Activated CD8-positive, alpha-beta T cell treated with anti-CD3 and anti-CD28 coated beads, Interleukin-2, amount 10 ng/mL, durations not matched to agents 7 days and 5 days (primary cell): ENCODE measurements at regions not wholly inside any gene's neighbourhood (a gene's known extent, or its start where the extent isn't known, plus 50 kb on each side); places are given as distances from the start of the nearest gene placed in this dataset.

Source experiments
- ATAC-seq: fragments of 150-1000 bp; cut with Tn5 transposase; one replicate; pipeline ENCODE4 v1.10.0; 2021; ENCODE audit warnings: moderate library complexity
- CTCF ChIA-PET: fragments of 350-600 bp; sonication (Branson Sonifier 250); formaldehyde crosslinking; loops from one replicate; lab custom pipeline; 2021; ENCODE audit warnings: antibody characterized with exemption; lab: Charles Lee
- POLR2A ChIA-PET: fragments of 350-600 bp; sonication (Branson Sonifier 250); formaldehyde crosslinking; loops from one replicate; lab custom pipeline; 2021; ENCODE audit warnings: antibody characterized with exemption; lab: Charles Lee
- DNase-seq: peaks from one replicate; pipeline ENCODE4 v3.0.0-alpha.2; 2020
- H3K27ac Mint-ChIP-seq: one replicate; pipeline ENCODE4 v1.8.0; 2021; ENCODE audit warnings: mild to moderate bottlenecking, mixed read lengths
- H3K27me3 Mint-ChIP-seq: one replicate; pipeline ENCODE4 v1.8.0; 2021; ENCODE audit warnings: low read depth, mixed read lengths
- H3K36me3 Mint-ChIP-seq: one replicate; pipeline ENCODE4 v1.8.0; 2021; ENCODE audit warnings: low read depth, mixed read lengths
- H3K4me1 Mint-ChIP-seq: one replicate; pipeline ENCODE4 v1.8.0; 2021; ENCODE audit warnings: low read depth, mixed read lengths
- H3K4me3 Mint-ChIP-seq: one replicate; pipeline ENCODE4 v1.8.0; 2021; ENCODE audit warnings: mild to moderate bottlenecking, mixed read lengths
- H3K9me3 Mint-ChIP-seq: one replicate; pipeline ENCODE4 v1.8.0; 2022; ENCODE audit warnings: mixed read lengths; ENCODE audit not compliant: insufficient read depth

DNA sequence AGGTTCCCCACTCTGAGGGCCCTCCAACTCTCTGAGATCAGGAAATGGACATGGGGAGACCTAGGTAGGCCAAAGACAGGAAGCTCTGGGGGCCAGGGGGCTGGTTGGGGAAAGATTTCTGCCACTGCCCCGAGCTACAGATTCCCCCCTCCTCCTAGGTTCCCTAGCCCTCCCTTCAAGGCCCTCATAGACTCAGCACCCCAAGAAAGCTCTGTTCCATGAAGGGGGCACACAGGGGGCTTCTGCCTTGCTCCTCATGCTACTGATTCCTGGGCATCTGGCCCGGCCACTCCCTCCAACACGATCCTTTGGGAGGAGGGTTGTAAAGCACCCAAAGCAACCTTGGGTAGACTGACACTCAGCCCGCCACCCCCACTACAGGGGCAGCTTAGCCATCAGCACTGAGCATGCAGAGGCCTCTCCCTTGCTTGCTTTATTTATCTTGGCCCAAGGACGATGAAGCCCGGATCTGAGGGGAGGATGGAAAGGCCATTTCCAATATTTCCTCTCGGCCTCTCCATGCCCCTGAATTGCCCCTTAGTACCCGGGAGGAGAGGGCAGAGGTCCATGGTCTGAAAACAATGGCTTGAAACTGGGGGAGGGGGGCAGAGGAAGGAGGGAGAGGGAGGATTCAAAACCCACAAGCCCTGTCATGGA, 146.7 kb downstream of the PJA1 start:
- ATAC-seq: no peak
- CTCF ChIA-PET: no interaction called here
- no peak for DNase-seq
- Mint-ChIP-seq H3K4me1 (no peaks in the 10 kb centered on the region), H3K27ac (no peak overlapping the region), H3K36me3 (no peaks in the 10 kb centered on the region), H3K9me3 (no peaks in the 10 kb centered on the region), H3K4me3 (no peak overlapping the region), H3K27me3 (no peaks in the 10 kb centered on the region)
- POLR2A ChIA-PET: no interaction called here

DNA sequence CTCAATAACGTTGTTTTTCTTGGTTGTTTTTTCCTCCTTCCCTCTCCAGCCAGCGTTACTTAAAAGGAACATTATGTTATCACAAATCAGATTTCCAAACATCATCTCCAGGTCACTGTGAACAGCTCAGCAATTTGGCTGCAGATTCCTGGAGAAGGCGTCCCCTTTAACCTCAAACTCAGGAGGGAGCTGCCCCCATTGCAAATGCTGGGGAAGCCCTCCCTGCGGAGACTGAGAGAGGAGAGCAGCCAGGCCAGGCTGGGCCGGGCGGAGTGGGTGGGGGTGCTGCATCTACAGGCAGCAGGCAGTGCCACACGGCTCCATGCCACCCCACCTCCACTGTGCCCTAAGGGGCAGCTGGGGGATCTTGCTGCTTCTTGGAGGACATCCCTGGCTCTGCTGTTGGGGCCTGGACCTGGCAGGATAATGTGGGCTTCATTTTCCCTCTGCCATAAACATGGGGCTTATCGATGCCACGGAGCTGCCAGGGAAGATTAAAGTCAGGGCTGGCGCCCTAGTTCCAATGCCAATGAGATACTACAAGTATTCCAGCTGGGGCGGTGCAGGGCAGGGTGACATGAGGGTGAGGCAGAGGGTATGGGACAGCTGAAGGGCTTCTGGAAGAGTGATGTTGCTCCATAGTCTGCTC, 148.8 kb downstream of the PJA1 start:
- ATAC-seq (no peak), DNase-seq (no peak)
- Mint-ChIP-seq H3K4me3 (no peak overlapping the region), H3K27me3 (no peaks in the 10 kb centered on the region), H3K36me3 (no peaks in the 10 kb centered on the region), H3K27ac (no peak overlapping the region), H3K9me3 (no peaks in the 10 kb centered on the region), H3K4me1 (no peaks in the 10 kb centered on the region)
- ChIA-PET POLR2A (no interaction called here), CTCF (no interaction called here)

DNA sequence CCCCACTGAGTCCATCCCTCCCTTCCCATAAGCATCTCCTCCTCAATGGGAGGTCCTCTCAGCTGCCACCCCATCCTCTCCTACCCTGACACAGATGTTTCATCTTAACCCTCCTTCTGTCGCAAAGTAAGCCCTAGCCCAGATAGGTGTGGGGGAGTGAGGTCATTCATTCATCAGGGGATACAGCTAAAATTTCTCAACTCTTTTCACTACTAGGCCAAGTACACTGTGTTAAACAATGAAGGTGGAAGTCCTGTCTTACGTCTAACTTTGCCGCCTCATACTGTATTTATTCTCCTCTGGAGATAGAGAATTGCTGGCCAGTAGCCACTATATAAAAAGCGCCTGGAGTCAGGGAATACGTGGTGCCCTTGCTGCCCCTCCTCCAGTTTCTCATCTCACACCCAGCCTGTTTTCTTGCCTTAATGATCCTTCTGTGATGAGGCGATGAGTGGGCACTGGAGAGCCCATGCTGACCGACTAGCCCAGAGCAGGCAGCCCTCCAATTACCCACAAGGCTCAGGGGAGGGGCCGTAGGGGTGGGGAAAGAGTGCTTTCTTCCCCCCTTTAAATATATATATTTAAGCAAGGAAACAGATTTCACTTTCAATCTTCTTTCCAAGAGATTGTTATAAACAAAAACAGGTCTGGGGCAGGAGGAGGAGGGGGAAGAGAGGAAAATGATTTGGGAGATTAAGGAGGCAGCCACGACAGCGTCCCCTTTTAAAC, 149.5 kb downstream of the PJA1 start:
- H3K4me1 Mint-ChIP-seq: no peaks in the 10 kb centered on the region
- POLR2A ChIA-PET: no interaction called here
- H3K36me3 Mint-ChIP-seq: no peaks in the 10 kb centered on the region

DNA sequence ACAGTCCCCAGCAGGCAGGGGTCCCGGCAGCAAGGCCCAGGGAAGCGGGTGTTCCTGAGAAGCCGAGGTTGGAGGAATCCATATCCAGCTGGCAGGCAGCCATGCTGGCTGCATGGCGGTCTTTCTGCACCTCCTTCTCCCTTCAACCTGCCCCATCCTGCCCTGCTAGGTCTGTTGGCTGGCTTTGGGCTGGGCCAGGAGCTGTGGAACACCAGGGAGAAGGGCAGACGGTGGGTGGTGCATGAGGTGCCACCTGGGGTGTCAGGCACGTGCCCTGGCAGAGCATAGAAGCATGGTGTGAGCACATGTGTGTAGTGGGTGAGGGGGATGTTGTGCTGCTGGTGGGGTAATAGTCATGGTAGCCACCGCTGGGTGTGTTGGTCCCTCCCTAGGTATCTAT, 150.1 kb downstream of the PJA1 start:
- H3K36me3 Mint-ChIP-seq: no peaks in the 10 kb centered on the region
- no peaks in the 10 kb centered on the region for H3K4me1 Mint-ChIP-seq
- no peak overlapping the region for H3K27ac Mint-ChIP-seq
- ChIA-PET CTCF (no interaction called here), POLR2A (no interaction called here)
- H3K4me3 Mint-ChIP-seq: no peak overlapping the region
- no peaks in the 10 kb centered on the region for H3K9me3 Mint-ChIP-seq
- ATAC-seq (no peak), DNase-seq (no peak)
- no peaks in the 10 kb centered on the region for H3K27me3 Mint-ChIP-seq

More for the DNA sequence above, 149.5 kb downstream of the PJA1 start:
- Mint-ChIP-seq H3K4me3 (no peak overlapping the region), H3K9me3 (no peaks in the 10 kb centered on the region), H3K27ac (no peak overlapping the region), H3K27me3 (no peaks in the 10 kb centered on the region)
- DNase-seq (no peak), ATAC-seq (no peak)
- CTCF ChIA-PET: no interaction called here

DNA sequence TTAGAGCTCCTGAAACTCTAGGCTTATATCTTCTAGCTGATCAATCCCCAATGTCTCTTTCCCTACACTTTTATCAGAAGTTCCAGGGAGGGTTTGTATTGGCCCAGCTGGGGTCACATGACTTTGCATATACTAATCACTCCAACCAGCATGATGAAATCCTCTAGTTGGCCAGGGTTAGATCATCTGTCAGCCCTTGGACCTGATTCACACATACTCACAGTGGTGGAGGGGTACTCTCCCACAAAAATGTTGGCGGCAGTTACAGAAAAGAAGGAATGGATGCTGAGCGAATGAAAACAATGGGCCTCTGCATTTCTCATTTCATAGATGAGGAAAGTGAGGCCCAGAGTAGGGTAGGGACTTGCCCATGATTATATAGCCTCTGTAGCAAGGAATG, 151.1 kb downstream of the PJA1 start:
- DNase-seq: no peak
- Mint-ChIP-seq H3K4me3 (no peak overlapping the region), H3K9me3 (no peaks in the 10 kb centered on the region), H3K36me3 (no peaks in the 10 kb centered on the region), H3K27ac (no peak overlapping the region), H3K27me3 (no peaks in the 10 kb centered on the region), H3K4me1 (no peaks in the 10 kb centered on the region)
- POLR2A ChIA-PET: no interaction called here
- CTCF ChIA-PET: no interaction called here
- no peak for ATAC-seq

DNA sequence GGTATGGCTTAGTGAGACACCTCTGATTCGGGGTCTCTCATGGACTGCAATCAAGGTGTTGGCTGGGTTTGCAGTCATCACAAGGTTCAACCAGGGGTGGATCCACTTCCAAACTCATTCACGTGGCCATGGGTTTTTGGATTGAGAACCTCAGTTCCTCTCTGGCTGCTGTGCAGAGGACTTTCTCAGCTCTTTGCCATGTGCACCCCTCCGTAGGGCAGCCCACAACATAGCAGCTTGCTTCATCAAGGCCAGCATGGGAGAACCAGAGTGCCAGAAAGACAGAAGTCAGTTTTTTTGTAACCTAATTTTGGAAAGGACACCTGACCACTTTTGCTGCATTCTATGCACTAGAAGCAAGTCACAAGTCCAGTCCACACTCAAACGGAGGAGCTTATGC, 154.9 kb downstream of the PJA1 start:
- H3K9me3 Mint-ChIP-seq: no peaks in the 10 kb centered on the region
- ChIA-PET POLR2A (no interaction called here), CTCF (no interaction called here)
- no peak for DNase-seq
- no peak overlapping the region for H3K27ac Mint-ChIP-seq
- no peaks in the 10 kb centered on the region for H3K36me3 Mint-ChIP-seq
- H3K4me1 Mint-ChIP-seq: no peaks in the 10 kb centered on the region
- no peak for ATAC-seq
- H3K4me3 Mint-ChIP-seq: no peak overlapping the region
- no peaks in the 10 kb centered on the region for H3K27me3 Mint-ChIP-seq

DNA sequence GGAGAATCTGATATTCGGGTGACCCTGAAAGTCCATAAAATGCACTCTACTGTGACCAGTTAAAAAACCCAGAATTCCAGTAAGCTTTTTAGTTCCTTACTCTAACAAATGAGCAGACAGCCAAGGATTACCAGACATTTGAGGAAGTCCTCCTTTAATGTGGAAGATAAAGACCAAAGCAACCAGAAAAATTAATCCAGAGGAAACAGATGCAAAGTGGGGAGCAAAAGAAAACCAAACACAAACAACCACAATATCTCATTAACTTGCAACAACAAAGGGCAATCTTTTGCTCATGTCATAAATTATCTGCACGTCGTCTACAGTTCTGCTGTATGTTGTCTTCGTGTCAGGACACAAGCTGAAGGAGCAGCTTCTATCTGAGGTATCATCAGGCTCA, 164.4 kb downstream of the PJA1 start:
- Mint-ChIP-seq H3K27ac (no peak overlapping the region), H3K36me3 (no peaks in the 10 kb centered on the region), H3K27me3 (peaks cover 18% of the 10 kb centered on the region), H3K4me3 (no peak overlapping the region), H3K9me3 (no peaks in the 10 kb centered on the region), H3K4me1 (no peaks in the 10 kb centered on the region)
- ATAC-seq: no peak
- DNase-seq: no peak
- POLR2A ChIA-PET: no interaction called here
- CTCF ChIA-PET: no interaction called here

DNA sequence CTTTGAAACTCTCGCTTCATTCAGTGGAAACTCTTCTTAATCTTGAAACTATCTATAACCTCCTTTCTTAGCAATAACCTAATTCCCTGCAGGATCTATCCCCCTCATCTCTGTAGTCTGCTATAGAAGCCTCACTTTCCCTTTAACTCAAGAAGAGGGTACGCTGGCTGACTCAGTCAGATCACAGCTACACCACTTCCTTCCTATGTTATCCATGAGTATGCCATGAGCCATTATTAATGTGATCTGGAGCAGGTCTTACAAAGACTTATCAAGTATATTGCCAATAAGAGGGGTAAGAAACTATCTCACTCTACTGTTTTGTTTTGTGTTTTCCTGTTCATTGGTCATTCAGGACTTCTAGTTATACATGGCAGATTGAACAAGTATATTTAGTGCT, 165.3 kb downstream of the PJA1 start:
- Mint-ChIP-seq H3K27ac (no peak overlapping the region), H3K4me1 (no peaks in the 10 kb centered on the region), H3K4me3 (no peak overlapping the region), H3K27me3 (peaks cover 18% of the 10 kb centered on the region), H3K36me3 (no peaks in the 10 kb centered on the region), H3K9me3 (no peaks in the 10 kb centered on the region)
- DNase-seq: no peak
- CTCF ChIA-PET: no interaction called here
- ATAC-seq: no peak
- POLR2A ChIA-PET: no interaction called here

DNA sequence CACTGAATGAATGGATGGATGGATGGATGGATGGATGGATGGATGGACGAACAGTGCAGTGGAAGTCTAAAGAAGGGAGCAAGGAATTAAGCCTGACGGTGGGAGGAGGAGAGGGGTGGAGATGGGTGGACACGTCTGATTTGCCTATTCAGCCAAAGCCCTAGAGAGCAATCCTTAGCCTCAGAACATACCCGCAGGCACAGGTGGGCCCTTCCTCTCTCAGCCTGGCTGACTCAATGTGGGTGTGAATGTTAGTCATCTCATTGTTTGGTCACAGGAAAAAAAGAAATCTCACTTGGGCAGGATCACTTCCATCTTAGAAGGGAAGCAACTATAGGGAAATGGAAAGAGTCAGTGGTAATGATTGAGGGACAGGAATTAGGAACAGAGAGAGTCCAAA, 165.9 kb downstream of the PJA1 start:
- CTCF ChIA-PET: no interaction called here
- H3K9me3 Mint-ChIP-seq: no peaks in the 10 kb centered on the region

DNA sequence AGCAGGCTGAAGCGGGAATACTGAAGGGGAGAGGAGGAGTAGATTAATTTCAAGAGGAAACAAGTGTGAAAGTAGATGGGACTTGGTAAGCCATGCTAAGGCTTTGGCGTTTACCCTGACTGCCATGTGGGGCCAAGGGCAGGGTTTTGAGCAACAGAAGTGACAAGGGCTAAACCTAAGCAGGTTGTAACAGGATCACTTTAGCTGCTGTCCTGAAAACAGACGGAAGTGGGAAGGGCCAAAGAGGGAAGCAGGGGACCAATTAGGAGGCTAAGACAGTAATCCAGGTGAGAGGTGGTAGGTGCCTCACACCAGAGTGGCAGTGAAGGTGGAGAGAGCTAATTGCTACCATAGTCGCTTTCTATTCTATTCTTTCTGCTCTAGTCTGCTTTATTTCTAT, 166.5 kb downstream of the PJA1 start:
- CTCF ChIA-PET: no interaction called here
- H3K27ac Mint-ChIP-seq: no peak overlapping the region
- POLR2A ChIA-PET: no interaction called here
- no peak for DNase-seq
- H3K36me3 Mint-ChIP-seq: no peaks in the 10 kb centered on the region
- H3K27me3 Mint-ChIP-seq: peaks cover 15% of the 10 kb centered on the region
- no peak overlapping the region for H3K4me3 Mint-ChIP-seq
- no peak for ATAC-seq
- no peaks in the 10 kb centered on the region for H3K9me3 Mint-ChIP-seq
- no peaks in the 10 kb centered on the region for H3K4me1 Mint-ChIP-seq

More for the DNA sequence above, 165.9 kb downstream of the PJA1 start:
- DNase-seq: no peak
- Mint-ChIP-seq H3K27ac (no peak overlapping the region), H3K4me1 (no peaks in the 10 kb centered on the region), H3K36me3 (no peaks in the 10 kb centered on the region), H3K27me3 (peaks cover 15% of the 10 kb centered on the region), H3K4me3 (no peak overlapping the region)
- POLR2A ChIA-PET: no interaction called here
- no peak for ATAC-seq

DNA sequence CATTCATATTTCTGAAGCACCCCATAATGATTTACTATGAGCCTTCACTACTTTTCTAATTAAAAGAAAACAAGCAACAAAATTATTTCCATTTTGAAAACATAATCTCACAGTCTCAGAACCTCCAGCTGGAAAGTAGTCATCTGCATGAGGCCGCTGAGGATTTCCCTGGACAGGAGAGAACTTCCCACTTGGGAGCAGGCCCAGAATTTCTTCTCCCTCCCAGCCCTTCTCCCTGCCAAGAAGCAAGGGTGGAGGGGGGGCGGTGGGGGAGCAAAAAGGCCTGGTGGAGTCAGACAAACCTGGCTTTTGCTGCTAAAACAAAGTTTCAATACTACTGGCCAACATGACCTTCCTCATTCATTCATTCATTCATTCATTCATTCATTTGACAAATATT, 167.3 kb downstream of the PJA1 start:
- DNase-seq: no peak
- no peak overlapping the region for H3K4me3 Mint-ChIP-seq
- H3K36me3 Mint-ChIP-seq: no peaks in the 10 kb centered on the region
- peaks cover 15% of the 10 kb centered on the region for H3K27me3 Mint-ChIP-seq
- no peaks in the 10 kb centered on the region for H3K4me1 Mint-ChIP-seq
- ChIA-PET CTCF (no interaction called here), POLR2A (no interaction called here)
- no peaks in the 10 kb centered on the region for H3K9me3 Mint-ChIP-seq
- no peak for ATAC-seq
- no peak overlapping the region for H3K27ac Mint-ChIP-seq

DNA sequence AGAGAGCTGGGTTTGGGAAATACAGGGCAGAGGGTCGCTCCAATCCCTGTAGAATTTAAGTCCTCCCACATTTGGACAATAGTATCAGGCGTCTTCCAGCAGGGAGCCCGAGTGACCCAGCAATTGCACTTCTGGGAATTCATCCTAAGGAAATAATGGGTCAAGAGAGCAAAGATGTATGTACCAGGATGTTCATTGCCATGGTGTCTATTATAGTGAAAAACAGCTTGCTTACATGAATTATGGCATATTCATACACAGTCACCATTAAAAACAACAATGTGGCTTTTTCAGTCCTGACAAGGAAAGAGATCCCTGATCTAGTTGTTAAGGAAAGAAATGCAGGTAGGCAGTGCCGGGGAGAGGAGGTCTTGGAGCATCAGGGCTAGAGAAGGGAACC, 167.7 kb downstream of the PJA1 start:
- peaks cover 11% of the 10 kb centered on the region for H3K27me3 Mint-ChIP-seq
- no peak overlapping the region for H3K27ac Mint-ChIP-seq
- H3K4me1 Mint-ChIP-seq: no peaks in the 10 kb centered on the region

More for the DNA sequence above, 167.7 kb downstream of the PJA1 start:
- ChIA-PET POLR2A (no interaction called here), CTCF (no interaction called here)
- Mint-ChIP-seq H3K9me3 (no peaks in the 10 kb centered on the region), H3K4me3 (no peak overlapping the region), H3K36me3 (no peaks in the 10 kb centered on the region)
- ATAC-seq (no peak), DNase-seq (no peak)
